Activated CD4-positive, CD25-positive, alpha-beta regulatory T cell treated with anti-CD3 and anti-CD28 coated beads, Interleukin-2, amount 50 U/mL, for 16 hours (primary cell): ENCODE measurements at regions not wholly inside any gene's neighbourhood (a gene's known extent, or its start where the extent isn't known, plus 50 kb on each side); places are given as distances from the start of the nearest gene placed in this dataset.

Experiments used
- DNase-seq: peaks from one replicate; pipeline ENCODE4 v3.0.0-alpha.2; 2020; ENCODE audit warnings: low read depth, low spot score

DNA sequence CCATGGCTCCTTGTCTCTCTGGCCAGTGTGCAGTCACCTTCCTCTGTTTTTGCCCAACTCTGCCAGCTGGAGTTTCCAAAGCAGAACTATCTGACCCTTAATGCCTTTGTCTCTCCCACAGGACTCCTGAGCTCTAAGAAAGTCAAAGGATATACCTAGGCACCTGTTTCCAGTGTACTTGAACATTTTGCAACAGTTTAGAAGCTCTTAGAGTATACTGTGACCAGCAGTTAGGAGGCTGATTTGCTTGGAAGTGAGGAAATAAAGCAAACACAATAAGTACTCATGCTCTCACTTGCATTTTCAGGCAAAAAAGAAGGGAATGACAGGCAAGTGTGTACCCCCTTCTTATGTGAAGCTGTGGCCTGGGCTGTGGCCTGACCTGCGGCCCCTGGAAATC is 204.3 kb upstream of the PLET1 start:
- no peak for DNase-seq

DNA sequence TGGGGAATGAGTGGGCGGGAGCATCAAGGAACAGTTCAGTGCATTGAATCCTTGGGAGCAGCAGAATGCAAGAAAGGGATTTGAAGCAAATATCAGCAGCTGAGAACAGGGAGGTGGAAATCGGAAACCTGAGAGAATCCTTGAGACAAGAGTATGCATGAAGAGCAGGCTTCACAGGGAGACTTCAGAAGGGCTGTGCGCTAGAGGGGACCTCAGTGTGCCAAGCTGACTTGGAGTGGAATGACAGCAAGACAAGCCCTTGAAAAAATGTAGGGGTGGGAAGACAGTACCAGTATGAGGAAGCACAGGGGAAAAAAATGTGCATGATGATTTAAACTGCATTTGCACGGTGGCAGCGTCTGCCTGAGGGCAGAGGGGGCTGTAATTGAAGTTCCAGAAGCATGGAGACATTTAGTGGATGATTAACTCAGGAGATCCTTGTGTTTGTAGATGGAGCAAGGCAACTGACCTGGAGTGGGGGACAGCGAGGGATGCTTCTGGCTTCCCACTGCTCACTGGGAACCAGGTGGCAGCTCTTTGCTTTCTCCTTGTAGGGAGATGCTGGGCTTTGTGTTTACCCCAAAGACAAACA is 204.9 kb upstream of the PLET1 start:
- no peak for DNase-seq

DNA sequence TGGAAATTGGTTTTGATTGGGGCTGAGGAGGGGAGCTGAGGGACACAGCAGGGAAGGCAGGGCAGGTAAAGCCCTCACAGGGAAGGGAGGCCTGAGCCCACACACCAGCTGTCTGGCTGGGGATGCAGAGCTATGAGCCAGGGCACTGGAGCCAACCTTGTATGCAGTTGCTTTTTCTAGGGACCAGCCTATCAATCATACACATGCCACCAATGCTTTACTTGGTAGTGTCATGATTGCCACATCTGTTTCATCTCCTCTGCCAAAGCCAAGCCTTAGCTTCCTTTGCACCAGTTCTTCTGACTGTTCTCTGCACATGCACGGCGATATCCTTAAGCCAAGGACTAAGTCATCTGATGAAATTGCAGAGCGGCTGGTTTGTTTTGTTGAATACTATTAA is 207.1 kb upstream of the PLET1 start:
- DNase-seq: no peak

DNA sequence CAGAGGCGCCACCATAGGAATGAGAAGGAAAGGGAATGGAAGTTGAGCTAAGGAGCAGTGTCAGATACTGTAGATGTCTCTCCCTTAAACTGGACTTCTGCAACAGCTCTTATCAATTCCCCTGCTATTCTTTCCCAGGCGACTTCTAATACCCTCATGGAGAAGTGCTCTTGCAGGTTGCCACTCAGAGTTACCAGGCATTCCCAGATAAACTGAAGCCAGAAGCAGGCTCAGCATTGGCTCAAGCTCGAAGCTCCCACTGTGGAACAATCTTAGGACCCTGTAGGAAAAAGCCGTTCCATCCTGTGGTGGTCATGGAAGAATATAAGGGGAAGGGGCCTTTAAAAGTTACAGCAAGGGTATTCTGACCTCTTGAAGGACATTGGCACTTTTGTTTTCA is 208.7 kb upstream of the PLET1 start:
- no peak for DNase-seq

DNA sequence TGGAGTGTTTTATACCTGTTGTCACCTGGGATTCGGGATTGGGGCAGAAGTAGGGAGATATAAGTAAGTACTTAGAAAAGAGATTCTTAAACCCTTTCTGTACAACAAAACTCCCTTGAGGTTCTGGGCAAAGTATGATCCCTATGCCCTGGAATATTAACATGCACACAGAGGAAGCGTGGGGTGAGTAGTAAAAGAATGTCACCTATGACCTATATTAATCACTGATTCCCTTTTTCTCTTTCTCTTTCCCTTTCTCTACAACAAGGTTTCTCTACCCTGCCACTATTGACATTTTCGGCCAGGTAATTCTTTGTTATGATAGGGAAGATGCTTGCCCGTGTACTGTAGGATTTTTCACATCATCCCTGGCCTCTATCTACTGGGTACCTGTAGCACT is 209.7 kb upstream of the PLET1 start:
- no peak for DNase-seq

DNA sequence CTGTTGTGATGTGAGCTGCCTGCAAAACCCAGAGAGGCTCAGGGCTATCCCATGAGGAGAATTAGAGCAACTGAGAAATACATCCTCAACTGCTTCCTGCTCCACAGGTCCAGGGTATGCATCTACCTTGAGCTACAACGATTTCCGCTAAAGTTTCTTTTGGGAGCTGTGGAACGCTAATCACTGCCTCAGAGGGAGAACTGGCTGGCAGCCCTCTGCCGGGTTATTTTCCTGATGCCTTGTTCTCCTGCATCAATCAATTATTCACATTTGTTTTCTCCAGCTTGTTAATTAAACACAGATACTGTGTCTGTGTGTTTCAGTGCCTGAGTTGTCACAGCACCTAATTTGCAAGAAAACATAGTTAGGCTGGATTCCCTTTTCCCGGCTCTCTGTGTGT is 211.1 kb upstream of the PLET1 start:
- DNase-seq: no peak

DNA sequence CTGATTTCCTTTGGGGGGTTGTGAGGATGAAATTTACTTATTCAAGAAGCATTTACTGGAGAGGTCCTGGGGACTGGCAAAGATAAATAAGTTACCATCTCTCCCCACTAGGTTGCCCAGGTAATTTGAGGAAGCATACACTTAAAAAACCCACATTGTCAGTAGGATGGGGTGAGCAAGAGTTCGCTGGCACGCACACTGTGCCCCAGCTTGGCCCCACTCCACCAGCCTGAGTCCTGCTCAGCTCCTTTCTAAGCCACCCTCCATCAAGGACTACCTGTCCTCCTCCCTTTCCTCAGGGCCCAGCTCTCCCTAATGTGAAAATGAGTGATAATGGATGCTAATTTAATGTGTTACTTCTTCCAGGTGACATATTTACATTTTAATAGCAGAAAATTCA is 216.5 kb upstream of the PLET1 start:
- no peak for DNase-seq

DNA sequence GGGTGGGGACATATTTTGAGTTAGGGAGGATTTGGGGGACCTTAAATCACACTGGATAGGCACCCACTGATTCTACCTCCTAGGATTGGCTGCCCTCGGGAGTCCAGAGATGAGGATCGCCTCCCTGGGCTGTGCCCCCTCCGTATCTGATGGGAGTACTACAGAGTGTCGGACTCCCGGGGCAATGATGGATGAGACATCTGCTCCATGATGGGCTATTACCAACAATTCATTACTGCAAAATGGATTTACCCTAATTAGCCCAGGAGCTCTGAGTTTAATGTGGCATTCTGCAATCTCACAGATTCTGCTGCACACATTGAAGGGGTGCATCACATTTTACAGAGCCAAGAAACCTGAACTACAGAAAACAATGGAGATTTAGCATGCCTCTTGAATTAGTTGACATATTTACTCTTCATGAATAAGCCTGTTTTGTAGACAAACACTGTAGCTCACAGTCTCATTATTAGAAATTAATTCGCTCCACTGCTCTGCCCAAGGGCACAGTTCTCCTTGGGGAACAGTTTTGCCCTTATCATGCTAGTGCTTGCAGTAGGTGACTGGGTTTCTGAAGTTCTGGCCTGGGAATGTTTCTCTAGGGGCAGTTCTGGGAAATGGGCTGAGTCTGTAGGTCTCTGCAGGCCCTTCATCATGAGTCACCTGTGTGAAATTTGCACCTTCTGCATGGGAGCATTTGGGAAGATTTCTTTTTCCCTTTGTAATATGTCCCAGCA is 217.1 kb upstream of the PLET1 start:
- no peak for DNase-seq

DNA sequence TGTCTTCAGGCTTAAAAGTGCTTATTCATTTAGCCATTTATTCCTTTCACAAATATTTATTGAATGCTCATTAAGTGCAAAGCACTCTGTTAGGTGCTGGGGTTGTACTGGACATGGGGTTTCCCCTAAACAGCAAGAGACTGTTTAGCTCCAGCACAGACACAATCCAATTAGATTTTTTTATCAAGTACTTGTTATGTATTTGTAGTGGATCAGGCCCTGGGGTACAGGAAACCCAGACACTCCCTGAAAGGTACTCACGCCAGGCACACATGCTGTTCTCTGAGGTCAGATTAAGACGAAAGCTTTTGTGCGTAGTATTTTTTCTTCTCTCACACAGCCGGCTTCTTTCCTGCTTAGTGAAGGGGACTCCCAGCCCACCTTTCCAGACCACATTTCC is 218.1 kb upstream of the PLET1 start:
- DNase-seq: no peak

DNA sequence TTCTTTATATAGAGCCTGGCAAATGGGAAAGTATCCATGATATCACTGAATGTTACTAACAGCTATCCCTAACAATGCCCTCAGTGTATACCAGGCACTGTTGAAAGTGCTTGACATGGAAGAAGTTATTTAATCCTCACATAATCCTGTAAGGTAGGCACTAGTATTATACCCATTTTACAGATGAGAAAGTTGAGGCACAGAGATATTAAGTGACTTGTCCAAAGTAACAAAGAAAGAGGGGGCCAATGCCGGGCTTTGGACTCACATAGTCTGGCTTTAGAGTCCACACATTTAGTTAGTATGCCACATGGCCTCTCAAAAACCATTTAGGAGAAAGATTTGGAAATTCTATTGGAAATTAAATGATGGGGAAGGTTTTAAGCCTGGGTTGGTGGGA is 220.8 kb upstream of the PLET1 start:
- DNase-seq: no peak

DNA sequence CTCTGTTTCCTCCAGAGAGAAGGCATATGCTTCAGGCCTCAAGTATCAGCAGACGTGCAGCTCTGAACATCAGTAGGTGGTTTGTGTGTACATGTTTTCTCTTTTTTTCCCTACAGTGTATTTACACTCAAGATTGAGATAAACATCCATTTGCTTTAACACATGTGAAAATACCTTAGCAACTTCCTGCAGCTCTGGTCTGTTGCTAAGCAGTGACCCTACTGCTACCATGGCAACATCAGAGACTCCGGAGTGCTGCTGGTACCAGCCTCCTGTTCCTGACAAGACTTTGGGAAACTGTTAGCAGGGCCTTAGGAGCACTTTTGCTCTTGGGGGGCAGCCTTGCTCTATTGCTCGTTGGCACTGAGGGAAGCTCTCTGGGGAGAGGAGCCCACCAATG is 221.2 kb upstream of the PLET1 start:
- no peak for DNase-seq

DNA sequence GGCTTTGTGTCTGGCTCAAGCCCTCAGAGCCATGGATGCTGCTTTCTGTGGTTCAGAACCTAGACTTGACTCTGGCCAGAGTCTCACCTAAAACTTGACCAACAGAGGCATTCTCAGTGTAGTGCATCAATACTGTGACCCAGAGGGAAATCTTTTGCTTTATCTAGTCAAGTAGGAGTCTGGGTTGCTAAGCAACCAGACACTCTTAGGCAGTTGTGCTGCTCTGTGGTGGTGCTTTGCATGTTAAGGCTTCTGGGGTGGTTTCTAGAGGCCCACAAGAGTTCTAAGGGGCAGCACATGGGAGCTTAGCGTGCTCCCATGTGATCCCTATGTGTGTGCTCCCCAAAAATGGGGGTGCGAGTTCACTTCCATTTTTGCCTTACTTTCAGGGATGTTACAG is 224.6 kb upstream of the PLET1 start:
- DNase-seq: no peak

DNA sequence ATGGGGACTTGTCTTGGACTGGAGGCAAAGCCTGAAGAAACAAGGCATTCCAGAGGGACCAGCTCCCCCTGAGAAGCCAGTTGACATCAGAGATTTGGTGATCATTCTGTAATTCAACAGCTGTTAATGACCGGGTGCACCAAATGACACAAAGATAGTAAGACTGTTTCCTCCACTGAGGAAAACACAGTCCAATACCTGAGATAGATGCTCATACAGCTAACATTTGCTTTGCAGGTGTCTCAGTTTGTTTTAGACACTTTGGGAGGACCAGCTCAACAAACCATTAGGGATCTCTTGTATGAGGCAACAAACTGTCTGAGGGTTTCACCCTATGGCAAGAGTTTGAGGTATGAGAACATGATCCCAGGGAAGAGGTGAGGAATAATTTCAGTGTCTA is 237.2 kb upstream of the PLET1 start:
- no peak for DNase-seq

DNA sequence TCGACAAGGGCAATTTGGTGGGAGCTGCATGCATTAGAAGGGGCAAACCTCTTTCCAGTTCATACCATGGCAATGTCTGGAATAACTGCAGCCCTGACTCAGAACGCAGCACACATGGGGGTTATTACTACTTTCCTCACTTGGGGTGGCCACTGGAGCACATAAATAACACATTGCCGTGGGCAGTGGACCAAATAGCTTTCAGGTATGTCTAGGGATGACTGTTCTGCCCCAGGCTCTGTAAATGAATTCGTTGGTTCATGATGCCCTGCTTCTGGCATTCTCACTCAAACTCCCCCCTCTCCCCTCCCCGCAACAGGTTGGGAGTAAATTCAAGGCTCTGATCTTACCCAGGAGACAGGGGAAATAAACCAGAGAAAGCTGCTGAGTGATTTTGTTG is 238.0 kb upstream of the PLET1 start:
- no peak for DNase-seq

DNA sequence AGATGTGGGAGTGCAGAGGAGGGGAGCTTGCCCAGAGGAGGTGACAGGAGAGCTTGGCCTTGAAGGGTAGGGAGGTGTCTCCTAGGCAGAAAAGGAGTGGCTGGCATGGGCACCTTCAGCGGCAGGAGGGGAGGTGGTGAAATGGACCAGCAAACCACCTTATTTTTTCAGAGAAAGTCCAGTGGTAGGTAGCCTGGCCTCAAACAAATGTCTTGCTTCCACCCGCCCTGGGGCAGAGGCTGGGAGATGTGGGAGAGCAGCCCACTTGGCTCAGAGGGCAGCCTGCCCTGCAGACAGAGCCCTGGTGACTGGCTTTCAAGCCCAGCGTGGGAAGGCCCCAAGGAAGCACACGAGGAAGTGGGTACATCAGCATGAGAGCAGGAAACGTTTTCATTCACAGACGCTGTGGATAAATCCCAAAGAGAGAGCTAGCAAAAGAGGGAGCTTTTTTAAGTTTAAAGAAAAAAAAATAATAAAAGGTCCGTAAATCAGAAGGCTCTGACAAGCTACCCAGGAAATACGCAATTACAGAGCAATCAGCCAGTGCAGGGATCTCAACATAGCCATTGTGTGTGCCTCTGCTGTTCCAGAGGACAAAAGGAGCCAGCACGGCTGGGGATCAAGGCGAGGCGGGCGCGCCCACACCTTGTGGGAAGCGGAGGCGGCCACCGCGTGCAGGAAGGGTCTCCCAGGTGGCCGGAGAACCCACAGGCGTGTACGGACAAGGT is 238.7 kb upstream of the PLET1 start:
- DNase-seq: no peak

DNA sequence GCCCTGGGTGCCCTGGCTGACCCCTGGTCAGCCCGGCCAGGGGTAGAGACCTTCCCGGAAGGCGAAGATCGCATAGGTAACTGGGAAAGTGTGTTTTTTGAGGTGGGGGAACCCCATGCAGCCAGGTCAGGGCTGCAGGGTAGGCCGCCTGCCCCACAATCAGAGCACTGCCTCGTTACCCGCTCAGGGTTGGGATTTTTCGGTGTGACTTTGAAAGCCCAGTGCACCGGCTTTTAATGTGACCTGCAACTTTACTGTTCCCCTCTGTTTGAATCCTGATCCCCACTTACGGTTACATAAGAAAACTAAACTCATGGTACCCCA is 239.2 kb upstream of the PLET1 start:
- no peak for DNase-seq

DNA sequence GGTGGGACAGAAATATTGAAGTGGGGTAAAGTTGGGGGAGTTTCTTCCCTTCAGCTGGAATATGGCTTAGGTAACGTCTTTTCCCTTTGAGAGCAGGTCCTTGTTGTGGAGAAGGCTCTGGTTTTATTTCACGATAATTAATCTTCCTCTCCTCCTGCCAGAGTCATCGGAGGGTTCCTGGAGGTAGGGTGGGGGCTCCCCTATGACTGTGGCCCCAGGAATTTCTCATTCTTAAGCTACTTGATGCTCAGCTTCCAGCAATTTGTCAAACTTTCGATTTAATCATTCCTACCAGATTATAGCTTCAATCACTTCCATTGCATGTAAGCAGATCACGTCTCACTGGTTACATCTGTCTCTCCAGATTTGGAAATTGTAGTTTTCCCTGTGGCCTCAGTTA is 242.8 kb upstream of the PLET1 start:
- DNase-seq: no peak

DNA sequence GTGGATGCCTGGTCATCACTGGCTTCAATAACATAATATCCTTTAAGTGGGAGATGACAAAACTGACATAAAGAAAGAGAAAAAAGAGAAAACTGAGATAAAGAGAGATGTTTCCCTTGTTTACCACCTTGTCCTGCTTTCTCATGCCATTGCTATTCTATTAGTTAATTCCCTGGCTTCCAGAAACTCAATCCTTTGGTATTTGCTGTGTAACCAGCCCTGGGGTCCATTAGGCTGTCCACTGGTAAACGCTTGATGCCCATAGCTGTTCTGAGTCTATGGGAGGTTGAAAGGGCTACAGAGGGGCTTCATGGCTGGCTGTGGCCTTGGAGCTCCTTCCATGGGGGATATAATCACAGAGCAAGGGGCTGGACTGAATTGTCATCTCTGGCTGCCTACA is 243.4 kb upstream of the PLET1 start:
- no peak for DNase-seq

DNA sequence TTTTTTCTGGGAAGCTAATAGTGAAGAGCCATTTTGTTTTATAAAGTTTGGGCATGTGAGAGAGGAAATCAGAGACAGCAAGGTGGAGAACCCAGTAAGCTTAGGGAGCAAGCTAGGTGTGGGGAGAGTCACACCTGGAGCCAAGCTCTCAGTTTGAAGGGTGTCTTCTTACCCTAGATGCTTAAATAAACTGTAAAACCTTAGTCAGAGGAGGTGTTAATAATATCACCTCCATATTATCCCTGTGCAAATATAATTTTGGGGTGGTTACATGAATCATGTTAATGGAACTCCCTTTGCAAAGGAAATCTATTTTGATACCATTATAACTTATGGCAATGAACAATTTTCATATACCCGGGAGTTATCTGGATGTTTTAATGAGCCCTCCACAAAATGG is 246.2 kb upstream of the PLET1 start:
- DNase-seq: no peak

DNA sequence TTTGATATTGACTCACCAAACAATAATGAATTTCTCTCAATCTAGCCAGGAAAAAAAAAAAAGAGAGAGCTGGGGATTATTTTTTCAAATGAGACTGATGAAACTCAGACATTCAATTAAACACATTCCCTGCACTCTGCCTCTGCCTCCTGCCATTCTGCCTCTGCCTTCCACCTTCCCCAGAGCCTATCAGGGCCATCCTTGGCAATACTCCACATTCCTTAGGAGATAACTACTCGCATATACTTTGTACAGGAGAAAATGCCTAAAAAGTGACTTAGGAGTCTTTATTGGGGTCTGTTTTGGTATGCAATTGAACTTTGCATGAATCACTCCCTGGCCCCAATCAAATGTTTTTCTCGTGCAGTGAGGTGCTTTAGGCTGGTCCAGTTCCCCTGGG is 246.6 kb upstream of the PLET1 start:
- no peak for DNase-seq

DNA sequence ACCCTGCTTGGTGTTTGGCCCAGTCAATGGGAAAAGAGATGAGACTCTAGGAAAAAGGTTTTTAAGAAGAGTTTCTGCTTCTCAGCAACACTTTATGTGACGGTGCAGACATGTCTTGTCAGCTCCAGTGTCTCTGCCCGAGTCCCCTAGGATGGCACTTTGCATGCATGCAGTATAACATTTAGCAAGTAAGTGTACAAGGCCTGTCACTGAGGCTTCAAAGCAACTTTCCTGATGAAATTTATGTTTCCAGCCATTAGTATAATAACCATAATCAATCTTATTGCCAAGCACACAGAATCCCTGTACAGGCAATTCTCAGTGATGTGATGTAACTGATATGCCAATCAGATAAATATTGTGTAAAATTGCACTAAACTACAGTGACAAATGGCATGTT is 248.1 kb upstream of the PLET1 start:
- DNase-seq: no peak

DNA sequence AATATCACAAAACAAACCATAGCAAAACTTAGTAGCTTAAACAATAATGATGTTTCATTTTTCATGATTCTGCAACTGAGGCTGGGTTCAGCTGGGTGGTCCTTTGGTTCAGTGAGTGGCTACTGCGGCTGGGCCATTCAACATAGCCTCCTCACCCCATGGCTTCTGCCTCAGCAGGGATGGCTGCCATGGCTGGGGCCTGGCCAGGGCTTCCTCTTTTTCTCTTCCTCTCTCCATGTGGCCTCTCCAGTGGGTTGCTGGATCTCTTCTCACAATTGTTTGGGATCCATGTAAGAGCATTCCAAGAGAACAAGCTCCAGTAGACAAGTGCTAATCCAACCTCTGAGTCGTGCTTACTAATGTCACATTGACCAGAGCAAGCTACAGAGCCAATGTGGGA is 248.6 kb upstream of the PLET1 start:
- no peak for DNase-seq

DNA sequence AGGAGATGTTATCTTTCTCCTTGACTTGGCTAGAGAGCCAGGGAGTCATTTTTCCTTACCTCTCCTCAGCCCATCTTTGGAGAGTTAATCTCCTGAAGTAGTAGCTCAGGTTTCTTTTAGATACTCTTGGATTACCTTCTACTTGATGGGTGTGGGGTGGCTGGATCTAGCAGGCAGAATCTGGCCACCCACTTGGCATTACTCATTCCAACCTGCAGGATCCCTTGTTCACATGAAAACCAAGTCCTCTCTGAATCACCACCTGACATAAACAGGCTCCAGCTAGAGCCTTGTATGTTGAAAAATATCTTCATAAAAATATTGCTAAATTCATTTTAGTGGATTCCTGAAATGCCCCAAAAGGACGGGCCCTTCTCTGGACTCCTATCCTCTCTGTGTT is 250.6 kb upstream of the PLET1 start:
- DNase-seq: no peak
